Ishikawa (cell line): ENCODE measurements at regions not wholly inside any gene's neighbourhood (a gene's known extent, or its start where the extent isn't known, plus 50 kb on each side); places are given as distances from the start of the nearest gene placed in this dataset.

Experiments
- CEBPB ChIP-seq: IDR thresholded peaks from 2 replicates; pipeline ENCODE4 v1.6.1; 2012
- CREB1 ChIP-seq: IDR thresholded peaks from 2 replicates; pipeline ENCODE4 v1.6.1; 2012; ENCODE audit warnings: low read depth
- EGR1 ChIP-seq: IDR thresholded peaks from 2 replicates; pipeline ENCODE4 v1.6.1; 2012
- EP300 ChIP-seq: IDR thresholded peaks from 2 replicates; pipeline ENCODE4 v1.6.1; 2012; ENCODE audit warnings: borderline replicate concordance
- FOXM1 ChIP-seq: IDR thresholded peaks from 2 replicates; pipeline ENCODE4 v1.6.1; 2012; ENCODE audit warnings: low read depth, borderline replicate concordance
- MAX ChIP-seq: IDR thresholded peaks from 2 replicates; pipeline ENCODE4 v1.6.1; 2012
- NFIC ChIP-seq: IDR thresholded peaks from 2 replicates; pipeline ENCODE4 v1.6.1; 2012
- RAD21 ChIP-seq: IDR thresholded peaks from 2 replicates; pipeline ENCODE4 v1.6.1; 2012; ENCODE audit warnings: low read depth
- REST ChIP-seq: IDR thresholded peaks from 2 replicates; pipeline ENCODE4 v1.6.1; 2012; ENCODE audit warnings: low read depth, mild to moderate bottlenecking
- TAF1 ChIP-seq: IDR thresholded peaks from 2 replicates; pipeline ENCODE4 v1.6.1; 2012; ENCODE audit warnings: low read depth, mild to moderate bottlenecking
- TCF12 ChIP-seq: IDR thresholded peaks from 2 replicates; pipeline ENCODE4 v1.6.1; 2012; ENCODE audit warnings: low read depth
- TEAD4 ChIP-seq: IDR thresholded peaks from 2 replicates; pipeline ENCODE4 v1.6.1; 2012
- YY1 ChIP-seq: IDR thresholded peaks from 2 replicates; pipeline ENCODE4 v1.6.1; 2012; ENCODE audit warnings: low read depth
- ZBTB7A ChIP-seq: IDR thresholded peaks from 2 replicates; pipeline ENCODE4 v1.6.1; 2012; ENCODE audit warnings: low read depth
- TF ChIP-seq, protein P1 (sequence below): IDR thresholded peaks from 2 replicates; pipeline ENCODE4 v1.6.1; 2012

GRCh38 chr11:15418921-15419320, 304.2 kb downstream of the INSC start:
- TF ChIP-seq ZBTB7A (no peak), NFIC (no peak)

DNA sequence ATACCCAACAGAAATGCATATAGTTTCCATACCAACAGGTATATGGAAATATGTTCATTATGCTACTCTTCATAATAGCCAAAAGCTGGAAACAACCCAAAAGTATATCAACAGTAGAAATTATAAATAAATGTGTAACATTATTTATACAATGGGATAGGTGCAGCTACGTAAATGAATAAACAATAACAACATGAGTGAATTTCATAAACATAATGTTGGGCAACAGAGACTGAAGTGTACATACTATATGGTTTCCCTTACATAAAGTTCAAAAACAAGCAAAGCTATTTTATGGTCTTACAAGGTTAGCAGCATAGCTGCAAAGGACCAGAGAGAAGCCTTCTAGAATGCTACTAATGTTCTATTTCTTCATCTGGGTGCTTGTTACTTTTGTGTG, 305.0 kb downstream of the INSC start:
- TF ChIP-seq TAF1 (no peak), ZBTB7A (no peak), YY1 (no peak), FOXM1 (no peak), CEBPB (no peak), REST (no peak), CREB1 (no peak), NFIC (no peak), EGR1 (no peak), RAD21 (no peak), EP300 (no peak)

DNA sequence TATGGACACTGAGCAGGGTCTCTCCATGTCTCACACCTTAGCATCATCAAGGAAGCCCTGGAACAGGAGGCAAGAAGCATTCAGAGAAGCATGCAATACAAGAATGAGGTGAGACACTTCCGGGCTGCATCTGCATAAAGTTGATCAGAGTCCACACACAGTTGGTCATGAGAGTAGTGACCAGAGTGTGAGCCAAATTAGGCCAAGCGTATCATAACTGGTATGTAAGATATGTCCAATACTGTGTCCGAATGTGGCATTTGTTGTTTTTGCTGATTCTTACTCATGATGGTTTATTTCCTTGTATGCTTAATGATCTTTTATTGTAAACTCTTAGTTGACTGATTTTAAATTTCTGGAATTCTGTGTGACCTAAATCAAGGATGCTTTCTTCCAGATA, 315.7 kb downstream of the INSC start:
- no peak for TF ChIP-seq MAX
- no peak for TF ChIP-seq NFIC
- no peak for TF ChIP-seq TCF12
- no peak for TF ChIP-seq CREB1
- TF ChIP-seq RAD21 = no peak
- no peak for TF ChIP-seq EP300

GRCh38 chr11:15434529-15434928, 319.8 kb downstream of the INSC start:
- TF ChIP-seq YY1 (no peak), MAX (no peak), TCF12 (no peak), EGR1 (no peak), REST (no peak), CEBPB (no peak), EP300 (no peak), TEAD4 (no peak), RAD21 (no peak), NFIC (no peak), TAF1 (no peak), FOXM1 (no peak), ZBTB7A (no peak), CREB1 (no peak)
- TF ChIP-seq, protein P1, sequence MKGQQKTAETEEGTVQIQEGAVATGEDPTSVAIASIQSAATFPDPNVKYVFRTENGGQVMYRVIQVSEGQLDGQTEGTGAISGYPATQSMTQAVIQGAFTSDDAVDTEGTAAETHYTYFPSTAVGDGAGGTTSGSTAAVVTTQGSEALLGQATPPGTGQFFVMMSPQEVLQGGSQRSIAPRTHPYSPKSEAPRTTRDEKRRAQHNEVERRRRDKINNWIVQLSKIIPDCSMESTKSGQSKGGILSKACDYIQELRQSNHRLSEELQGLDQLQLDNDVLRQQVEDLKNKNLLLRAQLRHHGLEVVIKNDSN = no peak

DNA sequence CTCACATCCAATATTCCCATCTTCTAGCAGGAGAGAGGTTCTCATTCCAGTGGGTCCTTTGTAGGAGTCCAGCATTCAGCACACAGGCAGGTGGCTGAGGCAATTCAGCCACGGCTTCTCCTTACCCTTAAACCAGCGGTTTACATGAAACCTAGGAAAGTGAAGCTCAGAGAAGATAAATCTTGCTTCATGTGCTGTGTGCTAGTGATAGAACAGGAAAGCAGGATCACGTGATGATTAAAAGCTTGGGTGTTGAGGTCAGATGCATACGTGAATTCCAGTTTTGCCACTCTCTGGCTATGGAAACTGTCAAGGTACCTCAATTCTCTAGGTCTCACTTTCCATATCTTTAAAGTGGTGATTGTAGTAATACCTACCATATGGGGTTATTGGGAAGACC, 331.6 kb downstream of the INSC start:
- TF ChIP-seq EGR1 (no peak), TCF12 (no peak), FOXM1 (no peak), RAD21 (no peak), ZBTB7A (no peak), REST (no peak), MAX (no peak), TEAD4 (no peak), CREB1 (no peak), EP300 (no peak), TAF1 (no peak), CEBPB (no peak)
- TF ChIP-seq, protein P1 = no peak
